ENCODE measurements at regions not wholly inside any gene's neighbourhood (a gene's known extent, or its start where the extent isn't known, plus 50 kb on each side); places are given as distances from the start of the nearest gene placed in this dataset.

DNA sequence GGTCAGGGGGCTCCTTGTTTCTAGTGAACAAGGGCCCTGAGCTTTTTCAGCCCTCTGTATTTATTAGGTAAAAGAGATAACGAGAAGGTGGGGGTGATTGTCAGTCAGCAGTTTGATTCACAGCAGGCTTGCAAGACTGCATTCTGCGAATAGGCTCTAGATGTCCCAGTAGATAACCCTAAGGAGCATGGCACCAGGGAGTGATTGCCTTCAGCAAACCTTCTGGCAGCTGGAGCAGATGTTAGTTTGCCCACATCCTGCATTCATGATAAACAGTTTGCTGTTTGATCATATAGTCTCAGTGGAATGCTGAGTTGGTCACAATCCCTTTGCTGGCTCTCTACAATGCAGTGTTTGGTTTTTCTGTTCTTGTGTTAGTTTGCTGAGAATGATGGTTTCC, 161.3 kb upstream of the GADL1 start:
- no peaks in the 10 kb centered on the region for H3K4me1 ChIP-seq
- TF ChIP-seq, protein P1, sequence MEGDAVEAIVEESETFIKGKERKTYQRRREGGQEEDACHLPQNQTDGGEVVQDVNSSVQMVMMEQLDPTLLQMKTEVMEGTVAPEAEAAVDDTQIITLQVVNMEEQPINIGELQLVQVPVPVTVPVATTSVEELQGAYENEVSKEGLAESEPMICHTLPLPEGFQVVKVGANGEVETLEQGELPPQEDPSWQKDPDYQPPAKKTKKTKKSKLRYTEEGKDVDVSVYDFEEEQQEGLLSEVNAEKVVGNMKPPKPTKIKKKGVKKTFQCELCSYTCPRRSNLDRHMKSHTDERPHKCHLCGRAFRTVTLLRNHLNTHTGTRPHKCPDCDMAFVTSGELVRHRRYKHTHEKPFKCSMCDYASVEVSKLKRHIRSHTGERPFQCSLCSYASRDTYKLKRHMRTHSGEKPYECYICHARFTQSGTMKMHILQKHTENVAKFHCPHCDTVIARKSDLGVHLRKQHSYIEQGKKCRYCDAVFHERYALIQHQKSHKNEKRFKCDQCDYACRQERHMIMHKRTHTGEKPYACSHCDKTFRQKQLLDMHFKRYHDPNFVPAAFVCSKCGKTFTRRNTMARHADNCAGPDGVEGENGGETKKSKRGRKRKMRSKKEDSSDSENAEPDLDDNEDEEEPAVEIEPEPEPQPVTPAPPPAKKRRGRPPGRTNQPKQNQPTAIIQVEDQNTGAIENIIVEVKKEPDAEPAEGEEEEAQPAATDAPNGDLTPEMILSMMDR (IDR thresholded peaks at IDR 0.05) = no peak
- TF ChIP-seq POLR2A (IDR thresholded peaks at IDR 0.05) = no peak
- intact Hi-C loops (cut with DNase I; ENCODE audit: low total_unique reads) = no loop called here
- no peaks in the 10 kb centered on the region for H3K36me3 ChIP-seq (ENCODE audit: low read depth, missing control alignments)
- no peaks in the 10 kb centered on the region for H3K27me3 ChIP-seq
- 78 to 82% methylated on average over 2 of the region's 2 CpGs for WGBS, 2 donors
- H3K9me3 ChIP-seq = no peaks in the 10 kb centered on the region
- no peak overlapping the region for H3K4me3 ChIP-seq
- no peak overlapping the region for H3K27ac ChIP-seq
- no peak for DNase-seq

DNA sequence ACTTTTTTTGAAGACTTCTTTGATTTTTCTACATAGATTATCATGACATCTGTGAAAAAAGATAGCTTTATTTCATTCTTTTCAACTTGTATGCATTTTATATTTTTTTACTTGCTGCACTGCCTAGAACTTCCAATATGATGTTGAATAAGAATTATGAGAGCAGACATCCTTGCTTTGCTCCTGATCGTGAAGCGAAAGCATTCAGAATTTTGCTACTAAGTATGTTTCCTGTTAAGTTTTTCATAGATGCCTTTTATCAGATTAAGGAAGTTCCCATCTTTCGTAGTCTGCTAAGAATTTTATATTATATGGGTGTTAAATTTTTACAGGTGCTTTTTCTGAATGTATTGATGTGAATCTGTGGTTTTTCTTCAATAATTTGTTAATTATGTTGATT, 163.4 kb upstream of the GADL1 start:
- Histone ChIP-seq H3K4me1 (no peaks in the 10 kb centered on the region), H3K27me3 (no peaks in the 10 kb centered on the region)

DNA sequence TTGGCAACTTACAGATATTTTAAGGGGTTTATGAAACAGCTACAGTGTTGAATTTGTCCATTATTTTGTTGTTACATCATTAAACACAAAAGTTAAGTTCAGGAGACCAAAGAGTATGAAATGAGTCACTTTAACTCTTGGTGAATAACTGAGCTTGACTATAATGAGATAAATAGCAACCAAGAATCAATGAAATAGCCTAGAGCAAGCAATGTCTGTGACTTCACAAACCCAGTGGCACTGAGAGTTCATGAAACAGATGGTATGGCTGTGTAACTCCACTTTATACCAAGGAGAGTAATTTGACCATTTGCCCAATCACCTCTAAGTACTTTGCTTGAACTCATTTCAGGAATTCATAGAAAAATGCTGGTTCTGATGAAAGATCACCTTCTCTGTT, 169.6 kb upstream of the GADL1 start:
- no peaks in the 10 kb centered on the region for H3K9me3 ChIP-seq
- no peak for DNase-seq
- TF ChIP-seq, protein P1 (IDR thresholded peaks at IDR 0.05) = no peak
- no peak for TF ChIP-seq POLR2A (IDR thresholded peaks at IDR 0.05)
- no peak overlapping the region for H3K4me3 ChIP-seq
- no peak overlapping the region for H3K27ac ChIP-seq
- H3K36me3 ChIP-seq (ENCODE audit: low read depth, missing control alignments) = no peaks in the 10 kb centered on the region
- intact Hi-C loops (cut with DNase I; ENCODE audit: low total_unique reads) = no loop called here
- H3K27me3 ChIP-seq = no peaks in the 10 kb centered on the region
- H3K4me1 ChIP-seq = no peaks in the 10 kb centered on the region

More for the DNA sequence above, 163.4 kb upstream of the GADL1 start:
- no peak overlapping the region for H3K27ac ChIP-seq
- 88 to 92% methylated on average over 3 of the region's 3 CpGs for WGBS, 2 donors
- no peaks in the 10 kb centered on the region for H3K36me3 ChIP-seq (ENCODE audit: low read depth, missing control alignments)
- intact Hi-C loops (cut with DNase I; ENCODE audit: low total_unique reads) = no loop called here
- no peak overlapping the region for H3K4me3 ChIP-seq
- TF ChIP-seq, protein P1 (IDR thresholded peaks at IDR 0.05) = no peak
- no peak for TF ChIP-seq POLR2A (IDR thresholded peaks at IDR 0.05)
- no peaks in the 10 kb centered on the region for H3K9me3 ChIP-seq
- DNase-seq = no peak

DNA sequence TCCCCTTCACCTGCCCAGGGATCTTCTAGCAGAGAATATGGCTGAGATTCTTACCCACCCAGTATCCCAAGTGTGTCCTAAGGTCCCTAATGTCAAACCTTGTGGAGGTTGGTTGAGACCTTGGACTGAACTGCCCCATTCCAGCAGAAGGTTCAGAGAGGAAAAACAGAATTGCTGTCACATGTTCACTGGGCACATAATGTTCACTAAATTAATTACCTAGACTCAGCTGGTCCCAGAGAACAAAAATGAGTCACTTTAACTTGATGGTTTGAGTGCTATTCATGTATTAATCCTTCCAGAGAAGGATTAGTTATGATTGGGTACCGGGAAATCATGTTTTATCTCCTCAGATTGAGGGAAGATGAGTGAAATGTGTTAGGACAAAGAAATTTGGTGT, 171.3 kb upstream of the GADL1 start:
- no peak for TF ChIP-seq POLR2A (IDR thresholded peaks at IDR 0.05)
- TF ChIP-seq, protein P1 (IDR thresholded peaks at IDR 0.05) = no peak
- intact Hi-C loops (cut with DNase I; ENCODE audit: low total_unique reads) = no loop called here
- no peak for DNase-seq

DNA sequence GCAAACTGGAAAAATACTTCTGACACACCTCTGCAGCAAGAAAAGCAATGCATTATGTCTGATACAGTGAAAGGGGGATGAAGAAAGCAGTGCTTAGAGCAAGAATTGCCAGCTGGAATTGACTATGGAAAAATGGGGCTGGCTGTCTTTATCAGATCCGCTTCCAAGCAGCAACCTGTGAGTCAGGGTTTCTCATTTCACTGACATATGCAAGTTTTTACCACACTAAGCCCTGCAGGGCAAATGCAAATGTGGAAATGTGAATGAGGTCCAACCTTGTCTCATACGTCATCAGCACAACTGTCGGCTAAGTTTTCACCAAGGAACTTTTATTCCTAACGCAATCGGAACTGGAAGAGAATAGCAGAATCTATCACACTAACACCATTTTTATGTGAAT, 172.5 kb upstream of the GADL1 start:
- H3K9me3 ChIP-seq = no peaks in the 10 kb centered on the region
- no peak for DNase-seq
- no peak for TF ChIP-seq POLR2A (IDR thresholded peaks at IDR 0.05)
- TF ChIP-seq, protein P1 (IDR thresholded peaks at IDR 0.05) = no peak
- H3K4me1 ChIP-seq = no peaks in the 10 kb centered on the region
- H3K36me3 ChIP-seq (ENCODE audit: low read depth, missing control alignments) = no peaks in the 10 kb centered on the region
- intact Hi-C loops (cut with DNase I; ENCODE audit: low total_unique reads) = no loop called here
- no peaks in the 10 kb centered on the region for H3K27me3 ChIP-seq
- WGBS, 2 donors = 59 to 62% methylated on average over 5 of the region's 5 CpGs
- no peak overlapping the region for H3K27ac ChIP-seq
- H3K4me3 ChIP-seq = no peak overlapping the region

More for the DNA sequence above, 171.3 kb upstream of the GADL1 start:
- no peaks in the 10 kb centered on the region for H3K9me3 ChIP-seq
- no peaks in the 10 kb centered on the region for H3K27me3 ChIP-seq
- H3K36me3 ChIP-seq (ENCODE audit: low read depth, missing control alignments) = no peaks in the 10 kb centered on the region
- no peak overlapping the region for H3K4me3 ChIP-seq
- no peak overlapping the region for H3K27ac ChIP-seq
- H3K4me1 ChIP-seq = no peaks in the 10 kb centered on the region
- WGBS, 2 donors = 93 to 100% methylated on average over 1 of the region's 1 CpG
